ENCODE measurements at regions not wholly inside any gene's neighbourhood (a gene's known extent, or its start where the extent isn't known, plus 50 kb on each side); places are given as distances from the start of the nearest gene placed in this dataset.

DNA sequence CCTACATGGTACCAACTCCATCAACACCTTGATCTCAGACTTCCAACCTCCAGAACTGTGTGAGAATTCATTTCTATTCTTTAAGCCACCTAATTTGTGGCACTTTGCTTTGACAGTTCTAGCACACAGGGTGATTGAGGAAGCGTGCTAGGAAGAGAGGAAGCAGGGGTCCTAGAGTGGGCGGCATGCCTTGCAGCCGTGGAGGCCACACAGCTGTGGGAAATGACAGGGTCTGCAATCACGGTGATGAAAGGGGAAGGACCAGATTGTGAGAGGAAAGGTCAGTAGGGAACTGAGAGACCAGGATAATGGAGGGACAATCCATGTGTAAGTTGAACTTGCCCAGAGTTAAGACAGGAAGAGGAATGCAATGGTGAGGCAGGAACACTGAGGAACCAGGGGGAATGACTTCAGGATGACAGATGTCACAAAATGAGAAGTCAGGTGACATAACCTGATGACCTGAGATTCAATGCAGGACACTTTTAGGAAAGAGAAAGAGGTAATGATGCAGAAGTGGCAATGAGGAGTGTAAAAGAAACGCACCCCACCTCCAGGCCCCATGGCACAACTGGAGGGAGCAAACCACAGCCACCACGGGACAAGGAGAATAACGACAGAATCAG, 87.3 kb upstream of the PIK3CG start:
- DNase-seq: no peak
- Histone ChIP-seq H3K4ac (ENCODE audit: low read depth, low read length) (no peak overlapping the region), H3K4me1 (ENCODE audit: insufficient read depth, low read length) (peaks cover 5% of the 10 kb centered on the region; the same call in 1 of the 2 replicates), H3K27me3 (ENCODE audit: insufficient read depth, low read length) (no peaks in the 10 kb centered on the region), H3K27ac (ENCODE audit: insufficient read length, low read depth, low read length) (no peak overlapping the region), H4K91ac (ENCODE audit: insufficient read length, low read depth, low read length) (no peak overlapping the region), H3K79me1 (ENCODE audit: insufficient read depth, low read depth, low read length, poor library complexity, severe bottlenecking) (no peaks in the 10 kb centered on the region), H2BK15ac (ENCODE audit: low read depth, low read length) (no peak overlapping the region), H2BK12ac (ENCODE audit: insufficient read length, low read depth, low read length) (no peak overlapping the region), H3K14ac (ENCODE audit: insufficient read depth, low read length) (no peak overlapping the region), H3K23ac (ENCODE audit: insufficient read length, low read depth, low read length) (no peak overlapping the region), H2AK5ac (ENCODE audit: insufficient read length, low read length) (no peak overlapping the region), H4K20me1 (ENCODE audit: control insufficient read depth, insufficient read depth, insufficient read length) (no peaks in the 10 kb centered on the region), H3K4me2 (ENCODE audit: insufficient read depth, insufficient read length, low read length) (no peak overlapping the region), H3K23me2 (ENCODE audit: insufficient read length, low read depth, low read length, poor library complexity, severe bottlenecking) (no peaks in the 10 kb centered on the region), H3K9ac (ENCODE audit: extremely low read depth, insufficient read length, low read length) (no peak overlapping the region), H4K8ac (replicated peaks; ENCODE audit: insufficient read length, low read depth, low read length) (no peak overlapping the region), H4K5ac (ENCODE audit: insufficient read length, low read depth, low read length) (no peak overlapping the region), H2BK20ac (ENCODE audit: low read depth, low read length, poor library complexity, severe bottlenecking) (no peak overlapping the region), H2BK120ac (ENCODE audit: low read depth, low read length, poor library complexity, severe bottlenecking) (no peak overlapping the region), H3K56ac (ENCODE audit: insufficient read length, low read depth, low read length) (no peak overlapping the region), H3T11ph (ENCODE audit: low read length) (no peak overlapping the region), H2BK5ac (ENCODE audit: insufficient read length, low read length) (no peak overlapping the region), H3K9me3 (ENCODE audit: control insufficient read depth, low read depth, low read length) (no peaks in the 10 kb centered on the region), H3K18ac (ENCODE audit: insufficient read length, low read depth, low read length) (no peak overlapping the region), H2AFZ (ENCODE audit: low read length) (no peak overlapping the region), H3K79me2 (ENCODE audit: insufficient read depth, low read length) (no peaks in the 10 kb centered on the region)
- H3K9me3 Mint-ChIP-seq: no peaks in the 10 kb centered on the region
- H3K27me3 Mint-ChIP-seq (ENCODE audit: low read depth): no peaks in the 10 kb centered on the region
- no peak overlapping the region for H3K4me3 Mint-ChIP-seq
- H3K36me3 Mint-ChIP-seq (ENCODE audit: insufficient read depth in 1 of 3, low read depth in 3 of 3): no peaks in the 10 kb centered on the region
- peaks cover 21 to 23% of the 10 kb centered on the region in 2 experiments for H3K4me1 Mint-ChIP-seq
- WGBS (ENCODE audit: extremely low coverage, insufficient read length, low lambda C conversion rate): no CpG with 5 or more reads among the region's 7 CpGs
- peak overlapping the region in 1 of 3 experiments; percentile 58; a peak in 1 of 7 replicates for H3K27ac Mint-ChIP-seq
- TF ChIP-seq, protein P1, sequence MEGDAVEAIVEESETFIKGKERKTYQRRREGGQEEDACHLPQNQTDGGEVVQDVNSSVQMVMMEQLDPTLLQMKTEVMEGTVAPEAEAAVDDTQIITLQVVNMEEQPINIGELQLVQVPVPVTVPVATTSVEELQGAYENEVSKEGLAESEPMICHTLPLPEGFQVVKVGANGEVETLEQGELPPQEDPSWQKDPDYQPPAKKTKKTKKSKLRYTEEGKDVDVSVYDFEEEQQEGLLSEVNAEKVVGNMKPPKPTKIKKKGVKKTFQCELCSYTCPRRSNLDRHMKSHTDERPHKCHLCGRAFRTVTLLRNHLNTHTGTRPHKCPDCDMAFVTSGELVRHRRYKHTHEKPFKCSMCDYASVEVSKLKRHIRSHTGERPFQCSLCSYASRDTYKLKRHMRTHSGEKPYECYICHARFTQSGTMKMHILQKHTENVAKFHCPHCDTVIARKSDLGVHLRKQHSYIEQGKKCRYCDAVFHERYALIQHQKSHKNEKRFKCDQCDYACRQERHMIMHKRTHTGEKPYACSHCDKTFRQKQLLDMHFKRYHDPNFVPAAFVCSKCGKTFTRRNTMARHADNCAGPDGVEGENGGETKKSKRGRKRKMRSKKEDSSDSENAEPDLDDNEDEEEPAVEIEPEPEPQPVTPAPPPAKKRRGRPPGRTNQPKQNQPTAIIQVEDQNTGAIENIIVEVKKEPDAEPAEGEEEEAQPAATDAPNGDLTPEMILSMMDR (conservative IDR thresholded peaks at IDR 0.05): no peak
